Colonic mucosa (tissue), 4 donors: ENCODE measurements at regions not wholly inside any gene's neighbourhood (a gene's known extent, or its start where the extent isn't known, plus 50 kb on each side); places are given as distances from the start of the nearest gene placed in this dataset.
"Not testable (repeated sequence)": the region's sequence is repeated elsewhere in the genome, so short reads cannot be mapped to it uniquely, and the experiment has no call there.

Experiments
- DNase-seq: peaks from one replicate; pipeline ENCODE4 v3.0.0-alpha.2; 2020
- H3K27ac ChIP-seq: fragments of 200-600 bp; one replicate; pipeline ENCODE4 v1.8.0; 2021
- H3K27me3 ChIP-seq: fragments of 200-600 bp; one replicate; pipeline ENCODE4 v1.8.0; 2021
- H3K36me3 ChIP-seq: fragments of 200-600 bp; one replicate; pipeline ENCODE4 v1.8.0; 2021
- H3K4me1 ChIP-seq: fragments of 200-600 bp; one replicate; pipeline ENCODE4 v1.8.0; 2021; ENCODE audit warnings: mild to moderate bottlenecking
- H3K4me3 ChIP-seq: fragments of 200-600 bp; one replicate; pipeline ENCODE4 v1.8.0; 2021
- H3K9ac ChIP-seq, 2 donors: one replicate each; pipeline ENCODE4 v1.7.0; 2013; ENCODE audit warnings: control low read depth in 2 of 2, low read depth in 2 of 2, low read length in 2 of 2
- H3K9me3 ChIP-seq: fragments of 200-600 bp; one replicate; pipeline ENCODE4 v1.8.0; 2021
- CTCF ChIP-seq: fragments of 200-600 bp; IDR thresholded peaks from one replicate; pipeline ENCODE4 v1.8.0; 2022; ENCODE audit warnings: antibody characterized with exemption, mild to moderate bottlenecking
- intact Hi-C: fragments of 100-400 bp; cut with DNase I; formaldehyde crosslinking; loops from one replicate; pipeline ENCODE4 v1.14.1; 2022
- donor health status: healthy.
- donor health status: DM: no; HTN: no; CAD: no.
- donor health status: DM: no; HTN: no; CAD: no.

- intact Hi-C loops, result loop anchor here (5.0 kb wide), 1 partner anchor 367 kb away; no protein-coding TSS in a partner anchor
- Histone ChIP-seq H3K9me3 (no peaks in the 10 kb centered on the region), H3K27ac (no peak overlapping the region), H3K36me3 (no peaks in the 10 kb centered on the region), H3K4me3 (no peak overlapping the region), H3K9ac (no peak overlapping the region), H3K27me3 (no peaks in the 10 kb centered on the region), H3K4me1 (no peaks in the 10 kb centered on the region)
- TF ChIP-seq CTCF, result no peak
- no peak for DNase-seq
Observed at GRCh38 chr2:153294199-153294786, 184.3 kb downstream of the RPRM start.

- no peaks in the 10 kb centered on the region for H3K27me3 ChIP-seq
- H3K4me3 ChIP-seq, result no peak overlapping the region
- H3K9ac ChIP-seq, result no peak overlapping the region
- no peaks in the 10 kb centered on the region for H3K36me3 ChIP-seq
- DNase-seq, result no peak
- no peak overlapping the region for H3K27ac ChIP-seq
- no peaks in the 10 kb centered on the region for H3K9me3 ChIP-seq
- H3K4me1 ChIP-seq, result no peaks in the 10 kb centered on the region
- intact Hi-C loops, result loop anchor here (5.0 kb wide), 1 partner anchor 364 kb away; no protein-coding TSS in a partner anchor
- TF ChIP-seq CTCF, result no peak
Observed at GRCh38 chr2:153291718-153292117, 186.8 kb downstream of the RPRM start.

- H3K27me3 ChIP-seq, result no peaks in the 10 kb centered on the region
- no peak for DNase-seq
- TF ChIP-seq CTCF, result peak; percentile 31
- H3K4me1 ChIP-seq, result no peaks in the 10 kb centered on the region
- H3K36me3 ChIP-seq, result no peaks in the 10 kb centered on the region
- H3K9ac ChIP-seq, result no peak overlapping the region
- H3K9me3 ChIP-seq, result no peaks in the 10 kb centered on the region
- no peak overlapping the region for H3K4me3 ChIP-seq
- H3K27ac ChIP-seq, result no peak overlapping the region
- intact Hi-C loops, result no loop called here
Observed at GRCh38 chr2:153287109-153287801, 191.3 kb downstream of the RPRM start.

GRCh38 chr2:153268941-153269461, 209.6 kb downstream of the RPRM start:
- Histone ChIP-seq H3K27me3 (no peaks in the 10 kb centered on the region), H3K36me3 (no peaks in the 10 kb centered on the region), H3K4me3 (no peak overlapping the region), H3K4me1 (no peaks in the 10 kb centered on the region), H3K9me3 (no peaks in the 10 kb centered on the region), H3K27ac (no peak overlapping the region), H3K9ac (no peak overlapping the region)
- intact Hi-C loops, result no loop called here
- no peak for DNase-seq
- TF ChIP-seq CTCF, result no peak

- H3K4me3 ChIP-seq, intact Hi-C loops, H3K27me3 ChIP-seq, H3K9ac ChIP-seq, H3K27ac ChIP-seq, DNase-seq, H3K9me3 ChIP-seq, H3K36me3 ChIP-seq, H3K4me1 ChIP-seq: not testable (repeated sequence)
Observed at GRCh38 chr2:153256876-153257275, 221.7 kb downstream of the RPRM start.

- H3K9me3 ChIP-seq, DNase-seq, H3K36me3 ChIP-seq, H3K9ac ChIP-seq, H3K27me3 ChIP-seq, H3K4me3 ChIP-seq, H3K4me1 ChIP-seq, intact Hi-C loops, H3K27ac ChIP-seq: not testable (repeated sequence)
Observed at GRCh38 chr2:153246636-153247035, 231.9 kb downstream of the RPRM start.
